OCI-LY7 (cell line): ENCODE measurements at regions not wholly inside any gene's neighbourhood (a gene's known extent, or its start where the extent isn't known, plus 50 kb on each side); places are given as distances from the start of the nearest gene placed in this dataset.

ENCODE experiments used
- BruUV-seq: library from RNA; stranded (reverse); fragments of 400-500 nt; replicated peaks from 2 replicates; lab custom pipeline; 2021; lab: Mats Ljungman, UMichigan
- CTCF ChIA-PET: fragments of 300-600 bp; sonication (Branson Sonifier 250); formaldehyde crosslinking; loops from one replicate; lab custom pipeline; 2022; ENCODE audit warnings: antibody characterized with exemption; ENCODE audit not compliant: unreplicated experiment; lab: Charles Lee
- POLR2A ChIA-PET: fragments of 300-600 bp; sonication (Branson Sonifier 250); formaldehyde crosslinking; loops from one replicate; lab custom pipeline; 2022; ENCODE audit warnings: antibody characterized with exemption; lab: Charles Lee
- DNase-seq: peaks from one replicate; pipeline ENCODE4 v3.0.0-alpha.2; 2015; ENCODE audit warnings: low spot score
- H2AFZ ChIP-seq: fragments of 200-600 bp; sonication (generic), shearing (Covaris generic); 2 replicates; pipeline ENCODE4 v1.6.1; 2014; ENCODE audit warnings: mild to moderate bottlenecking, antibody characterized with exemption, low read length, moderate library complexity
- H3K27ac ChIP-seq: fragments of 200-600 bp; sonication (generic); 2 replicates; pipeline ENCODE4 v1.5.1; 2014; ENCODE audit warnings: mixed run types, low read depth, mild to moderate bottlenecking, moderate library complexity, low read length, inconsistent platforms; ENCODE audit not compliant: poor library complexity, severe bottlenecking
- H3K36me3 ChIP-seq: fragments of 200-600 bp; sonication (generic); 2 replicates; pipeline ENCODE4 v1.6.1; 2014; ENCODE audit warnings: mild to moderate bottlenecking, antibody characterized with exemption, low read length, moderate library complexity, mixed read lengths; ENCODE audit not compliant: insufficient read depth
- H3K4me1 ChIP-seq: fragments of 200-600 bp; sonication (generic); 2 replicates; pipeline ENCODE4 v1.5.1; 2014; ENCODE audit warnings: mild to moderate bottlenecking, low read length; ENCODE audit not compliant: insufficient read depth, poor library complexity, severe bottlenecking
- H3K4me2 ChIP-seq: fragments of 200-600 bp; sonication (generic); 2 replicates; pipeline ENCODE4 v1.6.1; 2014; ENCODE audit warnings: mild to moderate bottlenecking, low read length
- H3K4me3 ChIP-seq: fragments of 200-600 bp; sonication (generic); 2 replicates; pipeline ENCODE4 v1.5.1; 2014; ENCODE audit warnings: mild to moderate bottlenecking, low read depth, low read length; ENCODE audit not compliant: poor library complexity, severe bottlenecking
- H3K79me2 ChIP-seq: fragments of 200-600 bp; sonication (generic); 2 replicates; pipeline ENCODE4 v1.6.1; 2016; ENCODE audit warnings: low read depth, mild to moderate bottlenecking, low read length, moderate library complexity, mixed read lengths; ENCODE audit not compliant: insufficient read depth
- H3K9me2 ChIP-seq: fragments of 200-600 bp; sonication (generic); 2 replicates; pipeline ENCODE4 v1.6.1; 2016; ENCODE audit warnings: mild to moderate bottlenecking, low read length, mixed read lengths; ENCODE audit not compliant: insufficient read depth
- H3K9me3 ChIP-seq: fragments of 200-600 bp; sonication (generic); 2 replicates; pipeline ENCODE4 v1.6.1; 2014; ENCODE audit warnings: mild to moderate bottlenecking, mixed run types, low read length, mixed read lengths
- H4K20me1 ChIP-seq: fragments of 200-600 bp; sonication (generic); 2 replicates; pipeline ENCODE4 v1.6.1; 2014; ENCODE audit warnings: mild to moderate bottlenecking, antibody characterized with exemption, low read length, moderate library complexity, mixed read lengths; ENCODE audit not compliant: insufficient read depth
- EZH2phosphoT487 ChIP-seq: fragments of 200-600 bp; sonication (generic); IDR thresholded peaks from 2 replicates; pipeline ENCODE4 v1.6.1; 2018; ENCODE audit warnings: low read depth, borderline replicate concordance, mild to moderate bottlenecking, mixed run types, antibody characterized with exemption, low read length, moderate library complexity, mixed read lengths
- intact Hi-C: fragments of 100-400 bp; cut with micrococcal nuclease; formaldehyde crosslinking; loops from one replicate; pipeline ENCODE4 v1.10.0; 2022; ENCODE audit not compliant: unreplicated experiment
- TF ChIP-seq, protein P1 (sequence below): fragments of 200-600 bp; sonication (generic); conservative IDR thresholded peaks from 2 replicates; pipeline ENCODE4 v1.5.1; 2014; ENCODE audit warnings: mild to moderate bottlenecking, antibody characterized with exemption, low read length, moderate library complexity, mixed read lengths

DNA sequence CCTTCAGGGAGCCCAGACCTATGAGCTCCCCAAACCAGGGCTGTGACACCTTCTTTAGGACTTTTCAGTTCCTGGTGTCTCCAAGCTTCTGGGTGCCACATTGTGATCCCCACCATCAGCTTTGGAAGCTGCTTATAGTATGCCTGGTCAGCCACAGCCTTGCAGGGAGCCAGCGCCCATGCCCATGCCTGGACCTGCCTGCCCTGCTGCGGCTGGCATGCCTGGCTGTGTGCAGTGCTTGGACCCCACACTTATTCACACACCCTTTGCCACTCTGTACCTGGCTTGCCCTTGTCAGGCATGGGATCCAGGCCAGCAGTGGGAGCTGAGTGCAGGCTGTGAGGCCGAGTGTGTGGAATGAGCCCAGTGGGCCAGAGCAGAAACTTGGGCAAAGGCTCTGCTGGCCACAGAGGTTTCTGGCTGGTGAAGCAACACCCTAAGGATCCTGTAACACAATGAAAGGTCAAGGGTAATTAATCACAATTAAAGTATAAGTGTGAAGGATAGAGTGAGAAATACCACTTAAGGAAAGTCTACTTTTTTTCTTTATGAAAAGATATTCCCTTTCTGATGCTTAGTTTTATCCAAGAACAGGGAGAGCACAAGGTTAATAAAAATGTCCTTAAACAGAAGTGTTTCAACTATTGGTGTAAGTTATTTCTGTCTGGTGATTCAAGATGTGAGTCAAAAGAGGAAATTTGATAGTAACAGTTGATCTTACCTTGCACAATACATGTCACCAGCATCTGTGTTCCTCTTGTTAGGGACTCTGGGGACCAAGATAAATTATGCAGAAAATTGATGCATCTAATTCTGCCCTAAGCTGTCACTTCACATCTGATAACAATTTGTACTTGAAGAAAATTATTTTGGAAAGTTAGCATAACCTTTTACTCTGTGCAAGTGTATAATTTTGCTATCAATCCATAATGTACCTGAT is 161.8 kb downstream of the FAM47A start:
- POLR2A ChIA-PET: no interaction called here
- Histone ChIP-seq H3K4me2 (no peak overlapping the region), H4K20me1 (no peaks in the 10 kb centered on the region), H3K36me3 (no peaks in the 10 kb centered on the region), H3K27ac (no peak overlapping the region), H3K79me2 (no peaks in the 10 kb centered on the region), H3K4me3 (no peak overlapping the region), H2AFZ (no peak overlapping the region), H3K9me3 (no peaks in the 10 kb centered on the region), H3K9me2 (no peaks in the 10 kb centered on the region), H3K4me1 (no peaks in the 10 kb centered on the region)
- no peak for DNase-seq
- no TSS peak for BruUV-seq
- intact Hi-C loops: no loop called here
- CTCF ChIA-PET: no interaction called here
- no peak for TF ChIP-seq EZH2phosphoT487
- TF ChIP-seq, protein P1, sequence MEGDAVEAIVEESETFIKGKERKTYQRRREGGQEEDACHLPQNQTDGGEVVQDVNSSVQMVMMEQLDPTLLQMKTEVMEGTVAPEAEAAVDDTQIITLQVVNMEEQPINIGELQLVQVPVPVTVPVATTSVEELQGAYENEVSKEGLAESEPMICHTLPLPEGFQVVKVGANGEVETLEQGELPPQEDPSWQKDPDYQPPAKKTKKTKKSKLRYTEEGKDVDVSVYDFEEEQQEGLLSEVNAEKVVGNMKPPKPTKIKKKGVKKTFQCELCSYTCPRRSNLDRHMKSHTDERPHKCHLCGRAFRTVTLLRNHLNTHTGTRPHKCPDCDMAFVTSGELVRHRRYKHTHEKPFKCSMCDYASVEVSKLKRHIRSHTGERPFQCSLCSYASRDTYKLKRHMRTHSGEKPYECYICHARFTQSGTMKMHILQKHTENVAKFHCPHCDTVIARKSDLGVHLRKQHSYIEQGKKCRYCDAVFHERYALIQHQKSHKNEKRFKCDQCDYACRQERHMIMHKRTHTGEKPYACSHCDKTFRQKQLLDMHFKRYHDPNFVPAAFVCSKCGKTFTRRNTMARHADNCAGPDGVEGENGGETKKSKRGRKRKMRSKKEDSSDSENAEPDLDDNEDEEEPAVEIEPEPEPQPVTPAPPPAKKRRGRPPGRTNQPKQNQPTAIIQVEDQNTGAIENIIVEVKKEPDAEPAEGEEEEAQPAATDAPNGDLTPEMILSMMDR: no peak

DNA sequence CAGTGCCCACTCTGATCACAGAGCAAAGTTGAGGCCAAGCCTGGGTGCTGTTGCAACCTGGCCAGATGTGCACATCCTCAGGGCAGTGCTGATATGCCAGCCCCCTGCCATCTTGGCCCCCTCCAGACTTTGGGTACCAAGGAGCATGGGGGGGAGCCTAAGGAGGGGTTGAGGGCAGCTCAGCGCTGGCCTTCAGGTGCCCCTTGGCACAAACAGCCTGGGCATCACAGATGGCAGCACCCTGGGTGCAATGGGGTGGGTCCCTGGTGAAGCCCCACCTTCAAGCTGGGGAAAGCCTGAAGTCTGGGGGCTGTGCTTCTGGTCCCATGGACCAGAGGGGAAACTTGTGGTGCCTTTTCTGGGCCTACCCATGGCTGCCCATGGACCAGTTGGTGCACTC is 163.0 kb downstream of the FAM47A start:
- TF ChIP-seq EZH2phosphoT487: no peak
- TF ChIP-seq, protein P1: no peak
- Histone ChIP-seq H3K4me3 (no peak overlapping the region), H3K27ac (no peak overlapping the region), H3K9me2 (no peaks in the 10 kb centered on the region), H2AFZ (no peak overlapping the region), H3K4me1 (no peaks in the 10 kb centered on the region), H4K20me1 (no peaks in the 10 kb centered on the region), H3K9me3 (no peaks in the 10 kb centered on the region), H3K79me2 (no peaks in the 10 kb centered on the region), H3K4me2 (no peak overlapping the region), H3K36me3 (no peaks in the 10 kb centered on the region)
- no TSS peak for BruUV-seq
- POLR2A ChIA-PET: no interaction called here
- CTCF ChIA-PET: no interaction called here
- intact Hi-C loops: no loop called here
- no peak for DNase-seq

DNA sequence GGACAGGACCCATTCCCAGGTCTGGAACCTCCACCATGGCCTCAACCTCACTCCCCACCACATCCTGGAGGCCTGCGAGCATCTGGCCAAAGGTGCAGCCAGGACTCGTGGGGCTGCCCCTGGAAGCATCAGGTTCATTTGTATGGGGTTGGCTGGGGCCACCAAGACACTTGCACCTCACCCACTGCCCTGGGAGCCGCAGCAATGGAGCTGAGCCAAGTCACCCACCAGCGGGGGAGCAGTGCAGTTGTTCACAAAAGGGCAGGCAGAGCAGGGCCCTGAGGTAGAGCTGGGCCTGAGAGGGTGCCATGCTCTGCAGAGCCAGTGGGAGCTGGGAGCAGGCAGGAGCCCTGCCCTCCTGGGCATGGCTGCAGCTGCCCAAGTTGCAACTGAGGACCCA is 163.5 kb downstream of the FAM47A start:
- no peaks in the 10 kb centered on the region for H4K20me1 ChIP-seq

More for the DNA sequence above, 163.5 kb downstream of the FAM47A start:
- Histone ChIP-seq H3K9me3 (no peaks in the 10 kb centered on the region), H3K4me3 (no peak overlapping the region), H3K79me2 (no peaks in the 10 kb centered on the region), H2AFZ (no peak overlapping the region), H3K27ac (no peak overlapping the region), H3K9me2 (no peaks in the 10 kb centered on the region), H3K4me1 (no peaks in the 10 kb centered on the region), H3K36me3 (no peaks in the 10 kb centered on the region), H3K4me2 (no peak overlapping the region)
- intact Hi-C loops: no loop called here
- TF ChIP-seq EZH2phosphoT487: no peak
- TF ChIP-seq, protein P1: no peak
- no peak for DNase-seq
- BruUV-seq: no TSS peak
- POLR2A ChIA-PET: no interaction called here
- CTCF ChIA-PET: no interaction called here
